ENCODE measurements at regions not wholly inside any gene's neighbourhood (a gene's known extent, or its start where the extent isn't known, plus 50 kb on each side); places are given as distances from the start of the nearest gene placed in this dataset.

- TF ChIP-seq POLR2A (IDR thresholded peaks at IDR 0.05; ENCODE audit: borderline replicate concordance, extremely low read depth, insufficient read depth, insufficient read length): no peak
- no peak for TF ChIP-seq CTCF (IDR thresholded peaks at IDR 0.05 in 2 of 3, conservative IDR thresholded peaks at IDR 0.05 in 1 of 3; ENCODE audit: borderline replicate concordance in 1 of 3, insufficient read depth in 1 of 3, low read depth in 2 of 3, low read length in 2 of 3)
- TF ChIP-seq EZH2 (IDR thresholded peaks at IDR 0.05): no peak
- TF ChIP-seq POLR2AphosphoS5 (IDR thresholded peaks at IDR 0.05; ENCODE audit: low read depth, low read length): no peak
- TF ChIP-seq EZH2phosphoT487 (IDR thresholded peaks at IDR 0.05; ENCODE audit: borderline replicate concordance): no peak
- no peak for TF ChIP-seq ZBTB33 (IDR thresholded peaks at IDR 0.05; ENCODE audit: extremely low read depth, insufficient replicate concordance, low read length)
- TF ChIP-seq ATF3 (IDR thresholded peaks at IDR 0.05): no peak
- no peak for TF ChIP-seq SP1 (IDR thresholded peaks at IDR 0.05; ENCODE audit: low read depth)
- no peak for TF ChIP-seq ZNF274 (IDR thresholded peaks at IDR 0.05; ENCODE audit: low read depth, low read length)
- TF ChIP-seq RAD21 (IDR thresholded peaks at IDR 0.05; ENCODE audit: low read depth): no peak
- TF ChIP-seq MAX (IDR thresholded peaks at IDR 0.05): no peak
Observed at GRCh38 chr9:3762076-3762475, 236.3 kb upstream of the RFX3 start.
